ENCODE measurements at regions not wholly inside any gene's neighbourhood (a gene's known extent, or its start where the extent isn't known, plus 50 kb on each side); places are given as distances from the start of the nearest gene placed in this dataset.

- no peak for DNase-seq (ENCODE audit: low read depth)
These were observed 116.1 kb upstream of the SH3BP4 start for GRCh38 chr2:234835738-234836137.

GRCh38 chr2:234834228-234834923, 117.4 kb upstream of the SH3BP4 start:
- no peak for DNase-seq (ENCODE audit: low read depth)

- no peak for DNase-seq (ENCODE audit: low read depth)
These were observed 121.0 kb upstream of the SH3BP4 start for GRCh38 chr2:234830853-234831252.

GRCh38 chr2:234829074-234829455, 122.8 kb upstream of the SH3BP4 start:
- DNase-seq (ENCODE audit: low read depth): no peak

GRCh38 chr2:234828382-234829073, 123.3 kb upstream of the SH3BP4 start:
- peak; percentile 82 for DNase-seq (ENCODE audit: low read depth)

- peak; percentile 40 for DNase-seq (ENCODE audit: low read depth)
These were observed 124.5 kb upstream of the SH3BP4 start for GRCh38 chr2:234827096-234827860.

GRCh38 chr2:234826681-234827080, 125.1 kb upstream of the SH3BP4 start:
- peak; percentile 95 for DNase-seq (ENCODE audit: low read depth)

GRCh38 chr2:234825616-234826015, 126.2 kb upstream of the SH3BP4 start:
- DNase-seq (ENCODE audit: low read depth): no peak

- peak; percentile 95 for DNase-seq (ENCODE audit: low read depth)
These were observed 127.9 kb upstream of the SH3BP4 start for GRCh38 chr2:234823877-234824376.

- DNase-seq (ENCODE audit: low read depth): no peak
These were observed 128.5 kb upstream of the SH3BP4 start for GRCh38 chr2:234823196-234823876.

GRCh38 chr2:234821946-234822475, 129.8 kb upstream of the SH3BP4 start:
- DNase-seq (ENCODE audit: low read depth): peak; percentile 86

- DNase-seq (ENCODE audit: low read depth): no peak
These were observed 132.9 kb upstream of the SH3BP4 start for GRCh38 chr2:234818937-234819336.

- DNase-seq (ENCODE audit: low read depth): no peak
These were observed 135.3 kb upstream of the SH3BP4 start for GRCh38 chr2:234816491-234816890.

- no peak for DNase-seq (ENCODE audit: low read depth)
These were observed 135.8 kb upstream of the SH3BP4 start for GRCh38 chr2:234816056-234816455.

- no peak for DNase-seq (ENCODE audit: low read depth)
These were observed 137.4 kb upstream of the SH3BP4 start for GRCh38 chr2:234814374-234814773.

- no peak for DNase-seq (ENCODE audit: low read depth)
These were observed 139.0 kb upstream of the SH3BP4 start for GRCh38 chr2:234812851-234813250.

GRCh38 chr2:234808907-234809306, 142.9 kb upstream of the SH3BP4 start:
- DNase-seq (ENCODE audit: low read depth): no peak

- no peak for DNase-seq (ENCODE audit: low read depth)
These were observed 145.0 kb upstream of the SH3BP4 start for GRCh38 chr2:234806818-234807217.

- no peak for DNase-seq (ENCODE audit: low read depth)
These were observed 146.0 kb upstream of the SH3BP4 start for GRCh38 chr2:234805836-234806235.

GRCh38 chr2:234804704-234805103, 147.1 kb upstream of the SH3BP4 start:
- no peak for DNase-seq (ENCODE audit: low read depth)

GRCh38 chr2:234802845-234803171, 149.0 kb upstream of the SH3BP4 start:
- no peak for DNase-seq (ENCODE audit: low read depth)

Measured in amniotic epithelial cell (primary cell).